ENCODE measurements at regions not wholly inside any gene's neighbourhood (a gene's known extent, or its start where the extent isn't known, plus 50 kb on each side); places are given as distances from the start of the nearest gene placed in this dataset.

DNA sequence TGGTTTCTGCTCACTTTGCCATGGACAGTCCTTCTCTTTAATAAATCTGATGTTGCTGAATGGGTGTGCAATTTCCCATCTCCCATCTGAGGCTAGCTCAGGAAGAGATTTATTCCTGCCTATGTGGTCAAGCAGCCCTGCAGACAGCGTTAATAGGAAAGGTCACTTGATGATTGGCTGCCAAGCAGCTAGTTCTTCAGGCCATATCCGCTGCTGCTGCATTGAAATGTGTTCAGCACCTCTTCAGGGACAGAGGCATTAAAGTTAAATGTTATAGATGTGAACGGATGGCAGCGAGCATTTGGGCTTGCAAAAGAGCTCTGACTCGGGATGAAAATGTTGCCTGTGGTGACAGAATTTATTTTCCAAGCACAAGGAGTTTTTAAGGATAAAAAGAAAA, 474.2 kb downstream of the PIK3C3 start:
- Histone ChIP-seq H3K4me1 (ENCODE audit: control insufficient read depth, insufficient read depth, low read length, poor library complexity, severe bottlenecking) (no peaks in the 10 kb centered on the region), H3K27ac (ENCODE audit: low read depth, low read length, severe bottlenecking) (no peak overlapping the region), H3K4me3 (ENCODE audit: extremely low read depth, insufficient read depth, low read length, poor library complexity, severe bottlenecking) (no peak overlapping the region), H3K9me3 (ENCODE audit: control insufficient read depth, low read length) (no peaks in the 10 kb centered on the region), H3K36me3 (ENCODE audit: control insufficient read depth, insufficient read depth, low read length) (no peaks in the 10 kb centered on the region)
- 78 to 93% methylated on average over 3 to 4 of the region's 5 CpGs for WGBS, 2 experiments (ENCODE audit: insufficient coverage in 2 of 2)

DNA sequence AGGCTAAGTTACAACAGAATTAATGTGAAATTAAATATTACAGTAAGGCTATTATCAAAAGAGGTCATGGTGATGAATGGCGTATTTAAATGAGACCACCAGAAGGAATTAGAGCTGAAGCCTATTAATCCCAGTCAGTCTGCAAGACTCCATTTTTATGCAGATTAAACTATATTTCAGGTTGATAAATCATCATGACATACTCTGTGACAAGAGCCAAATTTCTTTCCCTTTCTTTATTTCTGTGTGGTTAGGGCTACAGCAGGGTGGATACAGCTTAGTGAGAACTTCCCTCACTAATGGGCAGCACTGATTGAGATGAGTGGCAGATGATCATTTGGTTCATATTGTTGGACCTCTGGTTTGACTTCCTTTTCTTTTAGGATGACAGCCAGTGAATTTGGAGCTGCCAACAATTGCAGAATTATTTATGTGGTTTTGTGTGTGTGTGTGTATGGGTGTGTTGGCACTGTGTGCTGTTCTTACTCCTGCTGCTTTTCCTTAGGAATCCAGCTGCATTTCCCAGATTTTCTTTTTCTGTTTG, 481.3 kb downstream of the PIK3C3 start:
- H3K27ac ChIP-seq (ENCODE audit: low read depth, low read length, severe bottlenecking) = no peak overlapping the region
- H3K9me3 ChIP-seq (ENCODE audit: control insufficient read depth, low read length) = no peaks in the 10 kb centered on the region
- no CpG with 5 or more reads among the region's 1 CpG for WGBS, 2 experiments (ENCODE audit: insufficient coverage in 2 of 2)
- no peaks in the 10 kb centered on the region for H3K4me1 ChIP-seq (ENCODE audit: control insufficient read depth, insufficient read depth, low read length, poor library complexity, severe bottlenecking)
- H3K4me3 ChIP-seq (ENCODE audit: extremely low read depth, insufficient read depth, low read length, poor library complexity, severe bottlenecking) = no peak overlapping the region
- H3K36me3 ChIP-seq (ENCODE audit: control insufficient read depth, insufficient read depth, low read length) = no peaks in the 10 kb centered on the region

DNA sequence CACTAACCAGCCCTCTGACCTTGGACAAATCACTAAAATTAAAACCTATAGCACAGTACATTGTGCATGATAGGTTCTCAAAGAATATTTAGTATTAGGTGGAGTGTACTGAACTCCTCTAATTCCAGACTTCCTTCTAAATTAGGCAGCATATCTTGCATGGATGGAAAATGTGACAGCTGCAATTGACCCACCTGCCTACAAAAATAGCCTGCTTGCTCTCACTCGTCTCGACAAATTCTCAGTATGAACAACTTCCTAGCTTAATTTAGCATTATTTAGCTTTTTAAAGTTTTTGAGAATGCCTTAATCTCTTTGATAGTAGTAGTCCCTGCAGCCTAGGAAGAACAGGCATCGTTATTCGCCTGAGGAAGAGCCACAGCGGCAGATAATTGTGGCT, 482.0 kb downstream of the PIK3C3 start:
- no peaks in the 10 kb centered on the region for H3K4me1 ChIP-seq (ENCODE audit: control insufficient read depth, insufficient read depth, low read length, poor library complexity, severe bottlenecking)
- WGBS, 2 experiments (ENCODE audit: insufficient coverage in 2 of 2) = 89 to 93% methylated on average over 3 of the region's 5 CpGs
- no peak overlapping the region for H3K4me3 ChIP-seq (ENCODE audit: extremely low read depth, insufficient read depth, low read length, poor library complexity, severe bottlenecking)
- H3K27ac ChIP-seq (ENCODE audit: low read depth, low read length, severe bottlenecking) = no peak overlapping the region
- no peaks in the 10 kb centered on the region for H3K9me3 ChIP-seq (ENCODE audit: control insufficient read depth, low read length)
- H3K36me3 ChIP-seq (ENCODE audit: control insufficient read depth, insufficient read depth, low read length) = no peaks in the 10 kb centered on the region

DNA sequence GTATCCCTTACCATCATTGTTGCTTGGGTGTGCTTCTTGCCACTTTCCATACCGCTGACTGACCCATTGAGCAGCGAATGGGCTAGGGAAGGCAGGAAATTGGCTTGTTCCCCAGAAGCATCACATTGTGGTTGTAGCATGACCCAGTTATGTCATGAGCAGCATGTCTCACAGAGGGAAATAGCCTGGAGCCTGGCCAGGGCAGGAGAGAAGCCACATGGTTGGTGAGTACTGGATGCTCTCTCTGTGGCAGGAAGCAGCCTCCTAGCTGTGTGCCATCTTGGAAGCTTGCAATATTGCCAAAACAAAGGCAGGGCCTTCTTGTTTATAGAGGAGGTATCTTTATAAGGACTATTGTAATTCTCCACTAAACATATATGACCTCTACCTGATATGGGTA, 482.6 kb downstream of the PIK3C3 start:
- Histone ChIP-seq H3K4me3 (ENCODE audit: extremely low read depth, insufficient read depth, low read length, poor library complexity, severe bottlenecking) (no peak overlapping the region), H3K36me3 (ENCODE audit: control insufficient read depth, insufficient read depth, low read length) (no peaks in the 10 kb centered on the region), H3K4me1 (ENCODE audit: control insufficient read depth, insufficient read depth, low read length, poor library complexity, severe bottlenecking) (no peaks in the 10 kb centered on the region), H3K27ac (ENCODE audit: low read depth, low read length, severe bottlenecking) (no peak overlapping the region), H3K9me3 (ENCODE audit: control insufficient read depth, low read length) (no peaks in the 10 kb centered on the region)
- 89 to 92% methylated on average over 2 of the region's 2 CpGs for WGBS, 2 experiments (ENCODE audit: insufficient coverage in 2 of 2)

DNA sequence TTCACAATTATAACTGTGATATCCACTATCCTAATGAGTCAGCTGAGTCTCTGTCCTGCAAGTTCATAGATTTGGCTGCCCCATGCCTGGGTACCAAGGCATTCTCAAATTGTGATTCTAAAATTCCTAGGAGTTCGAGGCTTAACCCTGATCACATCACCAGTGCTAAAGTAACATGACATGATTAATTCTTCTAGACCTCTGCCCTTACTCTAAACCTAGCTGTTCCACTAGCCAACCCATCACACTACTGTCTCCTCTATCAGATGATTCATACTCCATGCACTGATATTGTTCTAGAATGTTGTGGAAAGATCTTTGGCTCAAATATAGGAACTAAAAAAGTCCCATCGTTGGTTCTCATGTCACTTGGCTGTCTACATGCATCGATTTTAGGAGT, 487.6 kb downstream of the PIK3C3 start:
- no peak overlapping the region for H3K4me3 ChIP-seq (ENCODE audit: extremely low read depth, insufficient read depth, low read length, poor library complexity, severe bottlenecking)

DNA sequence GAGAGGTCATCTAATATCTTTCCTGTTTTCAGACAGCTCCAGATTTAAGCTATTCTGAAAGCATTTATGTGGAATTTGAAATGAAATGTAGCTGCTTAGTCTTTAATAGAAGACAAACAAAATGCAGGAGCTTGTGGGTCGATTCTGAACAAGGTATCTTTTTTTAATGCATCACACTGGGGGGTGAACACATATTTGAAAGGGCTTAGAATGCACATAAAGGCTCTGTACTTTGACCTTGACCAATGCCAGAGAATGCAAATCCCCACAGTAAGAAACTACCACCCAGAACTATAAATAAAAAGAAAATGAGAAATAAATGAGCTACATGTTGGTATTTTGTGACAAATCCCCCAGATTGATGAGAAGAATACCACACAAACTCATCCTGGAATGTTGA, 489.3 kb downstream of the PIK3C3 start:
- no peak overlapping the region for H3K4me3 ChIP-seq (ENCODE audit: extremely low read depth, insufficient read depth, low read length, poor library complexity, severe bottlenecking)
- no peak overlapping the region for H3K27ac ChIP-seq (ENCODE audit: low read depth, low read length, severe bottlenecking)
- WGBS, 2 experiments (ENCODE audit: insufficient coverage in 2 of 2) = 80 to 100% methylated on average over 1 of the region's 1 CpG
- H3K36me3 ChIP-seq (ENCODE audit: control insufficient read depth, insufficient read depth, low read length) = no peaks in the 10 kb centered on the region
- H3K9me3 ChIP-seq (ENCODE audit: control insufficient read depth, low read length) = peaks cover 24% of the 10 kb centered on the region
- H3K4me1 ChIP-seq (ENCODE audit: control insufficient read depth, insufficient read depth, low read length, poor library complexity, severe bottlenecking) = no peaks in the 10 kb centered on the region

More for the DNA sequence above, 487.6 kb downstream of the PIK3C3 start:
- 71 to 76% methylated on average over 2 to 3 of the region's 3 CpGs for WGBS, 2 experiments (ENCODE audit: insufficient coverage in 2 of 2)
- Histone ChIP-seq H3K27ac (ENCODE audit: low read depth, low read length, severe bottlenecking) (no peak overlapping the region), H3K9me3 (ENCODE audit: control insufficient read depth, low read length) (peaks cover 8% of the 10 kb centered on the region), H3K4me1 (ENCODE audit: control insufficient read depth, insufficient read depth, low read length, poor library complexity, severe bottlenecking) (no peaks in the 10 kb centered on the region), H3K36me3 (ENCODE audit: control insufficient read depth, insufficient read depth, low read length) (no peaks in the 10 kb centered on the region)

DNA sequence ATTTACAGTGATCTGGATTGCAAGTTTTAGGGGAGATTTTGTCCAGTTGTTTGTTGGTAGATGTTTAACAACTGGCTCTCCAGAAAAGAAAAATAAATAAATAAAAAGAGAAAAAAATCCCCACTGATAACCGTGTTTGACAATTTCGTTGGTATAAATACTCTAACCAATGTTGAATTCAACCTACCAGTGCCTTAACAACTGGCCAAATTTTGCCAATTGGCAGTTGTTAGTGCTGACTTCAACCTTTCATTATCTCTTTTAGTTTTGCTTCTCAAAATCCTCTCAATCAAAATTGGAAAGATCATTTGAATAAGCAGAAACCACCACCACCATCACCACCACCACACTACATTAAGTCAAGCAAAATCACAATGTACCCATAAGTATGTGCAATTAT, 490.3 kb downstream of the PIK3C3 start:
- Histone ChIP-seq H3K9me3 (ENCODE audit: control insufficient read depth, low read length) (peaks cover 24% of the 10 kb centered on the region), H3K4me1 (ENCODE audit: control insufficient read depth, insufficient read depth, low read length, poor library complexity, severe bottlenecking) (no peaks in the 10 kb centered on the region), H3K4me3 (ENCODE audit: extremely low read depth, insufficient read depth, low read length, poor library complexity, severe bottlenecking) (no peak overlapping the region), H3K27ac (ENCODE audit: low read depth, low read length, severe bottlenecking) (no peak overlapping the region), H3K36me3 (ENCODE audit: control insufficient read depth, insufficient read depth, low read length) (no peaks in the 10 kb centered on the region)
- WGBS, 2 experiments (ENCODE audit: insufficient coverage in 2 of 2) = 78 to 100% methylated on average over 1 to 2 of the region's 2 CpGs

DNA sequence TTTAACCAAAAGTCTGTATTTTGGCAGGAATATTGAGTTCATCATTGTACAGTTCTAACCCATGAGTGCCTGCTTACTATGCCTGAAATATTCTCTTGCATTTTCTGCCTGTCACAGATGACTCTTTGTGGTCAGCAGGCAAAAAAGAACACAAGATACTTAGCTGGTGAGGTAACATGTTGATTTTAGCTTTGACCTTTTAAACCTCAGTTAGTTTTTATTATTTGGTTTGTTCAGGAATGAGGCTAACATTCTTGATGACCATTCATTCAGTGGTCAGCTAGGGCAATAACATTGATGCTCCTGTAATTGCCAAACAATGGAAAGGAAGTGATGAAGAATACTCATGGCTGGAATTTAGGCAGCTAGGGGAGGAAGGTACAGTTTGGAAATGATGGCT, 491.2 kb downstream of the PIK3C3 start:
- H3K36me3 ChIP-seq (ENCODE audit: control insufficient read depth, insufficient read depth, low read length) = no peaks in the 10 kb centered on the region
- H3K4me3 ChIP-seq (ENCODE audit: extremely low read depth, insufficient read depth, low read length, poor library complexity, severe bottlenecking) = no peak overlapping the region
- H3K9me3 ChIP-seq (ENCODE audit: control insufficient read depth, low read length) = peaks cover 24% of the 10 kb centered on the region
- no peaks in the 10 kb centered on the region for H3K4me1 ChIP-seq (ENCODE audit: control insufficient read depth, insufficient read depth, low read length, poor library complexity, severe bottlenecking)
- no peak overlapping the region for H3K27ac ChIP-seq (ENCODE audit: low read depth, low read length, severe bottlenecking)

DNA sequence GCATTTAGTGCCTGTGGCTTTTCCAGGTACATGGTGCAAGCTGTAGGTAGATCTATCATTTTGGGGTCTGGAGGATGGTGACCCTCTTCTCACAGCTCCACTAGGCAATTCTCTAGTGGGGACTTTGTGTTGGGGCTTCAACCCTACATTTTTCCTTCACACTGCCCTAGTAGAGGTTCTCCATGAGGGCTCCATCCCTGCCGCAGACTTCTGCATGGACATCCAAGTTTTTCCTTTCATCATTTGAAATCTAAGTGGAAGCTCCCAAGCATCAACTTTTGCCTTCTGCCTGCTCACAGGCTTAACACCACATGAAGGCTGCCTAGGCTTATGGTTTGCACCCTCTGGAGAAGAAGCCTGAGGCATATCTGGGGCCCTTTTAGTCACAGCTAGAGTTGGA, 492.7 kb downstream of the PIK3C3 start:
- Histone ChIP-seq H3K9me3 (ENCODE audit: control insufficient read depth, low read length) (peaks cover 24% of the 10 kb centered on the region), H3K4me3 (ENCODE audit: extremely low read depth, insufficient read depth, low read length, poor library complexity, severe bottlenecking) (no peak overlapping the region), H3K36me3 (ENCODE audit: control insufficient read depth, insufficient read depth, low read length) (no peaks in the 10 kb centered on the region), H3K4me1 (ENCODE audit: control insufficient read depth, insufficient read depth, low read length, poor library complexity, severe bottlenecking) (no peaks in the 10 kb centered on the region), H3K27ac (ENCODE audit: low read depth, low read length, severe bottlenecking) (no peak overlapping the region)
- 100% methylated on average over 1 of the region's 1 CpG; no CpG with 5 or more reads in 1 of the 2 experiments for WGBS, 2 experiments (ENCODE audit: insufficient coverage in 2 of 2)

DNA sequence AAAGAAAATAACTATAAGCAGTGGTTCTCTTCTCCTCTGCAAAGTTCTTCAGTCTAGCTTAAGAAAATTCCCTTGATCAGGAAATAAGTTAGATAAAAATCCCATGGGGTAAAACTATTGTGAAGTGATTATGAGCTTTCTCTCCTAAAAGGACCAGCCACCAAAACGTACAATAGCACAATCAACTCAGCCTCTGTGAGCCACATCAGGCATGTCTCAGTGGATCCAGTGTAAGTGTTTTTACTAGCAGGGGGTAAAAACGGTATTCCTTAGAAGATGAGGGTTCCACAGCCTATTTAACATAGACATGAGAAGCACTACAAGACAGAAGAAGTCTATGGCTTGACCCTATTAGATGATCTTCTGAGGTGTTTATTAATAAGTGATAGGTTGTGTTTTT, 503.2 kb downstream of the PIK3C3 start:
- H3K4me3 ChIP-seq (ENCODE audit: extremely low read depth, insufficient read depth, low read length, poor library complexity, severe bottlenecking) = no peak overlapping the region
- no peaks in the 10 kb centered on the region for H3K4me1 ChIP-seq (ENCODE audit: control insufficient read depth, insufficient read depth, low read length, poor library complexity, severe bottlenecking)
- H3K9me3 ChIP-seq (ENCODE audit: control insufficient read depth, low read length) = no peaks in the 10 kb centered on the region
- 60% methylated on average over 1 of the region's 2 CpGs; no CpG with 5 or more reads in 1 of the 2 experiments for WGBS, 2 experiments (ENCODE audit: insufficient coverage in 2 of 2)
- no peak overlapping the region for H3K27ac ChIP-seq (ENCODE audit: low read depth, low read length, severe bottlenecking)
- H3K36me3 ChIP-seq (ENCODE audit: control insufficient read depth, insufficient read depth, low read length) = no peaks in the 10 kb centered on the region

DNA sequence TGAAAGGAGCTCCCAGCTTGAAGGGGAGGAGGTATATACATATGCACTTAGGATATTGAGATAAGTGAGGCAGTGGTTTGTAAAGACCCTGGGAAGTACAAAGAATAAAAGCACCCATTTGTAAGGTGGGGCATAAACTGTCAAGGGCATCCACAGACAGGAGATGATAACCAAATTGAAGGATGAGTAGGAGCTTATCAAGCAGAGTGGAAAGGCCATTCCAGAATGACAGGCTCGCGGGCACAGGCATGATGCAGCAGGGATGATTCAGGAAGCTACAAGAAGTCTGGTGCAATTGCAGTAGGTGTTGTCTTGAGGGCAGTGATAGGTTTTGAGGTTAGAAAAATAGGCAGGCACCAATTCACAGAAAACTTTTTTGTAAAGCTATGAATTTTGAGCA, 504.8 kb downstream of the PIK3C3 start:
- H3K9me3 ChIP-seq (ENCODE audit: control insufficient read depth, low read length) = no peaks in the 10 kb centered on the region
- H3K4me1 ChIP-seq (ENCODE audit: control insufficient read depth, insufficient read depth, low read length, poor library complexity, severe bottlenecking) = no peaks in the 10 kb centered on the region
- no peak overlapping the region for H3K4me3 ChIP-seq (ENCODE audit: extremely low read depth, insufficient read depth, low read length, poor library complexity, severe bottlenecking)
- no peak overlapping the region for H3K27ac ChIP-seq (ENCODE audit: low read depth, low read length, severe bottlenecking)
- WGBS, 2 experiments (ENCODE audit: insufficient coverage in 2 of 2) = 77 to 80% methylated on average over 2 of the region's 2 CpGs
- no peaks in the 10 kb centered on the region for H3K36me3 ChIP-seq (ENCODE audit: control insufficient read depth, insufficient read depth, low read length)
